ENCODE measurements at regions not wholly inside any gene's neighbourhood (a gene's known extent, or its start where the extent isn't known, plus 50 kb on each side); places are given as distances from the start of the nearest gene placed in this dataset.

DNA sequence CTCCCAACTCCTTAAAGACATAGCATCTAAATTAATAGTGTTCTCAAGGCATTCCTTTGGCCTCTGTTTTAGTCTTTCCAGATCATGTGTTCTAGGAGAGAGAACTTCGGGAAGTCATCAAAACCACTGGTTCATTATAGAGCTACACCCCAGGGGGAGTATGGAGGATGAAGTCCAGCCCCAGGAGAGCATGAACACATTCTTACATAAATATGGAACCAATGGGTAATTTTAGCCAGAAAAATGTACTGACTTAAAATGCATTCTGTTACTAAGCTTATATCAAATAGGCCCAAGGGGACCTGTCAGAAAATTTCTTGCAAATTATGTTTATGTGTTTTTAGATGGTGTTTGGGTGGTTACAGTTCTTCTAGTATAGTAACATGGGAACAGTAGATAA is 165.2 kb downstream of the NTMT2 start:
- peaks cover 0 to 46% (median 4%) of the 10 kb centered on the region in 12 donors for H3K4me1 ChIP-seq
- no peaks in the 10 kb centered on the region for H3K27me3 ChIP-seq
- no peak overlapping the region for H3K27ac ChIP-seq
- DNase-seq = no peak
- H3K9me3 ChIP-seq = no peaks in the 10 kb centered on the region
- WGBS, 4 donors = 72 to 89% (median 76%) methylated on average over 1 of the region's 1 CpG
- no peaks in the 10 kb centered on the region for H3K36me3 ChIP-seq
- intact Hi-C loops (cut with DNase I) = loop anchor here in 1 of 10 donors (10.0 kb wide), 1 partner anchor 54 kb away; no protein-coding TSS in a partner anchor
- no peak overlapping the region for H3K4me3 ChIP-seq
- TF ChIP-seq POLR2A (IDR thresholded peaks at IDR 0.05) (no peak), CTCF (IDR thresholded peaks at IDR 0.05) (no peak)
- no peak for ATAC-seq

DNA sequence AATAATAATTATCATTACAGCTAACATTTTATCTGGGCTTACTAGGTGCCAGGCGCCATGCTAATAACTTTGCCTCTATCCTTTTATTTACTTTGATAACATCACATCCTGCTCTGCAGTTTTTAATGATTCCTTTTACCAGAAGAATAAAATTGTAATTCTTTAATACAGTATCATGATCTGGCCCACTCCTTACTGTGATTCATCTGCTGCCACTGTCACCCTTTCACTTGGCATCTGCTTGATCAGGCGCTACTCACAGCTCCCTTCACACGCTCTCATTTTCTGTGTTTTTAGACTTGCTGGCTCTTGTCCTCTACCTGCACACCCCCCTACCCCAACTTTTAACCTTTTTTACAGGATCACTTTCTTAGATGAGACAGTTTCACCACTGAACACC is 167.5 kb downstream of the NTMT2 start:
- H3K27ac ChIP-seq = no peak overlapping the region
- no peaks in the 10 kb centered on the region for H3K9me3 ChIP-seq
- 89 to 95% (median 93%) methylated on average over 3 of the region's 3 CpGs for WGBS, 4 donors
- H3K27me3 ChIP-seq = no peaks in the 10 kb centered on the region
- H3K4me1 ChIP-seq = peaks cover 0 to 28% (median 0%) of the 10 kb centered on the region in 12 donors
- ATAC-seq = no peak
- intact Hi-C loops (cut with DNase I) = loop anchor here in 1 of 10 donors (10.0 kb wide), 1 partner anchor 51 kb away; no protein-coding TSS in a partner anchor
- DNase-seq = no peak
- TF ChIP-seq CTCF (IDR thresholded peaks at IDR 0.05) = no peak
- TF ChIP-seq POLR2A (IDR thresholded peaks at IDR 0.05) = no peak
- no peak overlapping the region for H3K4me3 ChIP-seq
- no peaks in the 10 kb centered on the region for H3K36me3 ChIP-seq

DNA sequence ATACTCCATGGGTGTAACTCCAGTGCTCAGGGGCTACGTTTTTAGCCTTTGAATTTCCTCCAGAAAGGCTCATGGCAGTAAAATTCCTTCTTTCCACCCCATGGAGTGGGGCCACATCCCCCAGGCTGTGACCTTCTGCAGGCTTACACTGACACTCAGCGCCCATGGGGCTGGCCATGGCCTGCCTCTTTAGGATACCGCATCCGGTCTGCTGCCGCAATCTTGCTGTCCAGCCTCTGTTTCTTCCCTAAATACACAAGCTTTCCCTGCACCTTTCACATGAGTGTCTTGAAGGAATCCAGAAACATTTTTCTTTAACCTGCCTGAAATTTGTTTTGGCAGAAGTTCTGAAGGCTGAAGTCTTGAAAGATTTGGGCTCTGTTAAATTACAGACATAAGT is 170.5 kb downstream of the NTMT2 start:
- no peaks in the 10 kb centered on the region for H3K9me3 ChIP-seq
- H3K4me3 ChIP-seq = no peak overlapping the region
- H3K36me3 ChIP-seq = no peaks in the 10 kb centered on the region
- 78 to 89% (median 82%) methylated on average over 5 of the region's 5 CpGs for WGBS, 4 donors
- no peaks in the 10 kb centered on the region for H3K4me1 ChIP-seq
- TF ChIP-seq CTCF (IDR thresholded peaks at IDR 0.05) = no peak
- no peak for TF ChIP-seq POLR2A (IDR thresholded peaks at IDR 0.05)
- H3K27ac ChIP-seq = no peak overlapping the region
- no peak for DNase-seq
- intact Hi-C loops (cut with DNase I) = loop anchor here in 1 of 10 donors (10.0 kb wide), 1 partner anchor 49 kb away; no protein-coding TSS in a partner anchor
- no peak for ATAC-seq
- H3K27me3 ChIP-seq = no peaks in the 10 kb centered on the region

- ATAC-seq (no peak), DNase-seq (no peak)
- Histone ChIP-seq H3K4me1 (no peaks in the 10 kb centered on the region), H3K27me3 (no peaks in the 10 kb centered on the region), H3K27ac (no peak overlapping the region), H3K4me3 (no peak overlapping the region), H3K9me3 (no peaks in the 10 kb centered on the region), H3K36me3 (no peaks in the 10 kb centered on the region)
- no peak for TF ChIP-seq POLR2A (IDR thresholded peaks at IDR 0.05)
- TF ChIP-seq CTCF (IDR thresholded peaks at IDR 0.05) = no peak
- 69 to 80% (median 76%) methylated on average over 1 of the region's 1 CpG for WGBS, 4 donors
- intact Hi-C loops (cut with DNase I) = loop anchor here in 1 of 10 donors (10.0 kb wide), 1 partner anchor 47 kb away; no protein-coding TSS in a partner anchor
Measured at GRCh38 chr1:170318141-170318540, 172.4 kb downstream of the NTMT2 start.

Data from heart left ventricle (tissue), 16 donors.